GM13976 (cell line): ENCODE measurements at regions not wholly inside any gene's neighbourhood (a gene's known extent, or its start where the extent isn't known, plus 50 kb on each side); places are given as distances from the start of the nearest gene placed in this dataset.

Source experiments
- DNase-seq: peaks from one replicate; pipeline ENCODE4 v3.0.0; 2012; ENCODE audit warnings: low spot score
- in situ Hi-C: fragments of 300-500 bp; cut with MboI; formaldehyde crosslinking; loops from one replicate; pipeline ENCODE4 v1.12.0; 2022; ENCODE audit warnings: low sequenced_read_pairs, mixed read lengths, inconsistent platforms; ENCODE audit not compliant: unreplicated experiment
- TF ChIP-seq, protein P1 (sequence below): IDR thresholded peaks from 2 replicates; pipeline ENCODE4 v1.5.1; 2012; ENCODE audit warnings: borderline replicate concordance, mild to moderate bottlenecking; ENCODE audit not compliant: insufficient read depth; ENCODE audit errors: extremely low read depth, missing control alignments, control extremely low read depth

DNA sequence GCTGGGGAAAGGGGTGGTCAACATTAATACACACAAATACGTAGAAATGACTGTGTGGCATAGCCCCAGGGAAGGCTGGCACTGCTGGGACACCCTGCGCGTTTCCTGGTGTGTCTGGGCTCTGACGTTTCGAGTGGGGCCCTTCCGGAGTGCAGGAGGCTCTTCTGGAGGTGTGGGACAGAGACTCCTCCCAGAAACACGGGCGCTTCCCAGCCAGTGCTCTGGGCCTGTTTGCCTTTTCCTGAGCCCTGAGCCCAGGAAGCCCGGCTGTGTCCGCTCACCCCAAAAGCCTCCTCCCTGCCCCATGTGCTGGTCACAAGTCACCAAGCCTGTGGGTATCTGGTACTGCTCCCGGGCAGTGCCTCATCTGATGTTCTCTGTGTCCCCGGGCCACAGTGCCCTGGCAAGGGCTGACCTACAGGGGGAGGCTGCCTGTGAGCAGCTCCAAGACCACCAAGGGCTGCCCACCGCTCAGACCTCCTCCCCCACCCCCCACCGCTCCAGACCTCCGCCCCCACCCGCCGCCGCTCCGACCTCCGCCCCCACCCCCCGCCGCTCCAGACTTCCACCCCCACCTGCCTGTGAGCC is 1133.3 kb downstream of the BRD1 start:
- TF ChIP-seq, protein P1, sequence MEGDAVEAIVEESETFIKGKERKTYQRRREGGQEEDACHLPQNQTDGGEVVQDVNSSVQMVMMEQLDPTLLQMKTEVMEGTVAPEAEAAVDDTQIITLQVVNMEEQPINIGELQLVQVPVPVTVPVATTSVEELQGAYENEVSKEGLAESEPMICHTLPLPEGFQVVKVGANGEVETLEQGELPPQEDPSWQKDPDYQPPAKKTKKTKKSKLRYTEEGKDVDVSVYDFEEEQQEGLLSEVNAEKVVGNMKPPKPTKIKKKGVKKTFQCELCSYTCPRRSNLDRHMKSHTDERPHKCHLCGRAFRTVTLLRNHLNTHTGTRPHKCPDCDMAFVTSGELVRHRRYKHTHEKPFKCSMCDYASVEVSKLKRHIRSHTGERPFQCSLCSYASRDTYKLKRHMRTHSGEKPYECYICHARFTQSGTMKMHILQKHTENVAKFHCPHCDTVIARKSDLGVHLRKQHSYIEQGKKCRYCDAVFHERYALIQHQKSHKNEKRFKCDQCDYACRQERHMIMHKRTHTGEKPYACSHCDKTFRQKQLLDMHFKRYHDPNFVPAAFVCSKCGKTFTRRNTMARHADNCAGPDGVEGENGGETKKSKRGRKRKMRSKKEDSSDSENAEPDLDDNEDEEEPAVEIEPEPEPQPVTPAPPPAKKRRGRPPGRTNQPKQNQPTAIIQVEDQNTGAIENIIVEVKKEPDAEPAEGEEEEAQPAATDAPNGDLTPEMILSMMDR, result no peak
- in situ Hi-C loops, result no loop called here
- no peak for DNase-seq

DNA sequence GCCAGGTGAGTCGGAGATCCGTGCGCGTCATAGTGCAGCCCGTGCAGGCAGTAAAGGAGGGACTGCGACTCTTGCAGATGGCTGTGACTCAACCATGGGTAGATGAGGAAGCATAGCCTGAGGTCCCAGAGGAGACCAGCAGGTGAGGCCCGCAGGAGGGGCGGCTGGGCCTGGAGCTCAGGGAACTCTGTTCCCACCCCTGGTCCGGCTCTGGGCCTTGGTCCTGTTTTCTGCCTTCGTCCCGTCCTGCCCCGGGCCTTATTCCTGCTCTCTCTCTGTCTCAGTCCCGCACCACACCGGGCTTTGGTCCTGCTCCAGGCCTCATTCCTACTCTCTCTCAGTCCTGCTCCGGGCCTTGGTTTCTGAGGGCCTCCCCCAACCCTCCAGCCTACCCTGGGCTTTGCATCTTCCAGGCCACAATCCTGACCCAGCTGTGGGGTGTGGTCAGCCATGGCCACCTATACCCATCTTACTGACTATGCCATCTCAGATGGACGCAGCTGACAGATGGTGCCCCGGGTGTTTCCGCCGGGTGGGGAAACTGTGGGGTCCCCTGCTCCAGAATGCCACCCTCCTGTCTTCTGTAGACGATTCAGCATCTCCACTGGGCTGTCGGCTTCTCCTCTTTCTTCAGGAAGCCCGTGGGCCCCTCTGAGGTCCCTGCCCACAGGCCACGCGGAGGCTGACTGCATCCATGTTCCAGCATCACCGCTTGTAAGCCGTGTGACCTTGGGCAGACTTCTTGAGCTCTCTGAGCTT is 1134.1 kb downstream of the BRD1 start:
- no peak for DNase-seq
- TF ChIP-seq, protein P1, result no peak
- in situ Hi-C loops, result no loop called here

DNA sequence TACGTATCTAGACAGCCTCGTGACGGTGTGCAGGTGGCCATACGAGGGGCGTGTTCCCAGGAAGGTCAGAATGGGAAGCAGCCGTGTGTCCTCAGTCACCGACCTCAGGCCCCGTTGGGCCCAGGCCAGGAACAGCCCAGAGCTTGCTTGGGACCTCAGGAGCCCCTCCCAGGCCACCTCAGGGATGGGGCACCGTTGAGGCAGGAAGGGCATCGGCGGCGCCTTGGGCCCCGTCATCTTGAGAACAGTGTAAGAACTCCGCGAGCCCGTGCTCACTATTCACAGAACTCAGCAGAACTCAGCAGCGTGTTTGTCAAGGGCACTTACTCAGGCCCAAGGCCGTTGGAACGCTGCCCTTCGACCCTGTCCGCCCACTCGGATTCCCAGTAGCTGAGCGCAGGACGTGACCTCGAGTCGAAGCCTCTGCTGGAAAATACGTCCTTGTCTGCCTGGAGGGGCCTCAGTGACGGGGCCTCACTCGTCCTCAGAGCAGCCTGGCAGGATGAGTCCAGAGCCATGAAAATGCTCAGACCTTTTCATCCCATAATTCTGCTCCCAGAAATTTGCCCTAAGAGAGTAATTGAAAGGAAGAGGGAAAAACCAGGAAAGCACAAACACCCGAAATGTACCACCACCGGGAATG is 1134.8 kb downstream of the BRD1 start:
- TF ChIP-seq, protein P1, result no peak
- no peak for DNase-seq
- in situ Hi-C loops, result no loop called here

DNA sequence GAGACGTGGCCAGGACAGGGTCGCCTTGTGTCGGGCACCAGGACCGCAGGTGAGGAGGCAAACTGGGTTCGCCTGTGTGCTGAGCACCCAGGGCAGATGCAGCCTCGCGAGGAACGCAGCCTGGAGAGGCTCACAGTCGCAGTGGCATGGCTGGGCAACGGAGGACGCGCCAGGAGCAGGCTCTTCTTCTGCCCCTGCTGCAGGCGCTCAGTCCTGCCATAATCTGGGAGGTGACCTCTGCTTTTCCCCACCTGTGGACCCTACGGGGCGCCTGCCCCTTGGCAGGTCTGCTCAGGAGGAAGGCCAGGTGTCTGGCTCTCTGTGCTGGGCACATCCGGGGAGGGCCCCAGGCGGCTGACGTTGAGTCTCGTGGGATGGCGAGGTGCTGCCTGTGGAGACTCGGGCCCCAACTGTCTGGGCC is 1136.2 kb downstream of the BRD1 start:
- in situ Hi-C loops, result no loop called here
- DNase-seq, result no peak
- TF ChIP-seq, protein P1, result no peak

DNA sequence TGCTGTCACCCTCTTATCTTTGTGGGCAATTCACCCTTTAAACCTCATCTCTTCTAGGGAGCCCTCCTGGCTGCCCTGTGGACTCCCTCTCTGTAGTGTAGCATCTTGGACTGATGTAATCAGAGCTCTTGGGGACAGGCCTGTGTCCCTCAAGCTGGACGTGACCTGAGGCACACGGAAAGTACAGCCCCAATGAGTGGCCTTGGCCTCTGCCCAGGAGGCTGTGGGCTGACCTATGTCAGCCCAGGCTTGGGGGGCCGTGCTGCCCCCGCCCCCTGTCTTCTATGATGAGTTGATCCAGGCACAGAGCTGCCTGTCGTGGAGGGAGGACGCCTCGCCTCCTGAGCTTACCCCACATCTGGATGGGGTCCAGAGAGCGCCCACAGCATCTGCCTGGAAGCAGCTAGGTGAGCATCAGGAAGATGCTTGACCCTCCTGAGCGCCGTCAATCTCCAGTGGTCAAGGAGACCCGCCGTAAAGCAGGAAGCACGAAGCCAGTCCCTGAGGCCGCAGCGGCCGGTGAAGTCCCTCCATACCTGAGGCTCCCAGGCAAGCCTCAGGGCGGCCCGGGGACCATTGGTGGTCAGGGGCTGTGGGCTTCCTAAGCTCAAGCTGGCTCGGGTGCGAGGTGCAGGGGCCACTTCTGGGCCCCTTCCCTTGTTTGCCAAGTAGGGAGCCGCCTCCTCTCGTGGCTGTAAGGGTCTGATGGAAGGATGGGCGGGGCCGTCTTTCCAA is 1136.9 kb downstream of the BRD1 start:
- in situ Hi-C loops, result no loop called here

DNA sequence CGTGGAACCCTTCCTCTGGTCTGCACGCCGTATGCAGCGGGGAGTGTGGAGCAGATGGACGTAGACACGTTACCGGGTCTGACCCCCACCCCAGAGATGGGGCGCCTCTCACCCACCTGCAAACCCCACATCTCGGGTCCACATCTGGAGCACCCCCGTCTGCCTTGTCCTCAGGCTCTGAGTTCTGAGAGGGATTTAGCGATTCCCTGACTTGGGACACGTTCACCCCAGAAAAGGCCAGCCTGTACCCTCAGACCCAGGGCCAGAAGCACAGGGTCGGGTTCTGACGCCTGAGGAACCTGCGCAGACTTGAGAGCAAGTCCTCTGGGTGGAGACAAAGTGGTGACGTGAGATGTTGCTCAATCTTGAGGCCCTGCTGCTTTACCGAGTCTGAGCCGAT is 1138.5 kb downstream of the BRD1 start:
- in situ Hi-C loops, result no loop called here

More for the DNA sequence above, 1136.9 kb downstream of the BRD1 start:
- no peak for DNase-seq
- TF ChIP-seq, protein P1, result no peak

More for the DNA sequence above, 1138.5 kb downstream of the BRD1 start:
- no peak for DNase-seq
- TF ChIP-seq, protein P1, result no peak
